Gastrocnemius medialis (tissue), 4 donors: ENCODE measurements at regions not wholly inside any gene's neighbourhood (a gene's known extent, or its start where the extent isn't known, plus 50 kb on each side); places are given as distances from the start of the nearest gene placed in this dataset.

ENCODE experiments used
- ATAC-seq, 2 donors: fragments of 150-250 bp; one replicate each; pipeline ENCODE4 v1.9.1; 2016
- DNase-seq, 2 donors: peaks; one replicate each; pipeline ENCODE4 v3.0.0-alpha.2; 2019
- H3K27ac ChIP-seq, 4 donors: fragments of 200-600 bp; sonication (generic); 1 replicate in 1 of 4; 2 replicates in 3 of 4; pipeline ENCODE4 v1.5.1; 2016 to 2018; ENCODE audit warnings: mild to moderate bottlenecking in 2 of 4, moderate library complexity in 1 of 4
- H3K27me3 ChIP-seq, 3 donors: fragments of 200-600 bp; sonication (generic) in 2 of 3; 1 replicate in 1 of 3; 2 replicates in 2 of 3; pipeline versions ENCODE4 v1.5.1 to v1.6.0; 2016 to 2019; ENCODE audit warnings: mild to moderate bottlenecking in 1 of 3, moderate library complexity in 1 of 3
- H3K36me3 ChIP-seq, 2 donors: fragments of 200-600 bp; sonication (generic) in 1 of 2; one replicate each; pipeline ENCODE4 v1.5.1; 2017 to 2018
- H3K4me1 ChIP-seq, 2 donors: fragments of 200-600 bp; sonication (generic) in 1 of 2; one replicate each; pipeline ENCODE4 v1.5.1; 2016 to 2017; ENCODE audit warnings: mild to moderate bottlenecking in 2 of 2
- H3K4me3 ChIP-seq, 4 donors: fragments of 200-600 bp; sonication (generic) in 3 of 4; 1 replicate in 1 of 4; 2 replicates in 3 of 4; pipeline ENCODE4 v1.5.1; 2016 to 2019; ENCODE audit warnings: mild to moderate bottlenecking in 2 of 4
- H3K9me3 ChIP-seq, 3 donors: fragments of 200-600 bp; sonication (generic) in 2 of 3; 1 replicate in 1 of 3; 2 replicates in 2 of 3; pipeline ENCODE4 v1.5.1; 2016 to 2019
- CTCF ChIP-seq, 5 experiments: fragments of 450-650 bp in 3 of 5; fragments of 200-600 bp in 2 of 5; sonication (generic) in 2 of 5; IDR thresholded peaks in 4 of 5; conservative IDR thresholded peaks in 1 of 5; 1 replicate in 4 of 5; 2 replicates in 1 of 5; pipeline ENCODE4 v1.5.1; 2016 to 2019; ENCODE audit warnings: antibody characterized with exemption in 5 of 5, mild to moderate bottlenecking in 3 of 5, moderate library complexity in 3 of 5
- POLR2A ChIP-seq, 2 donors: fragments of 450-650 bp; IDR thresholded peaks; one replicate each; pipeline ENCODE4 v1.6.1; 2017; ENCODE audit warnings: antibody characterized with exemption in 2 of 2, mild to moderate bottlenecking in 2 of 2, moderate library complexity in 2 of 2
- in situ Hi-C, 4 donors: fragments of 200-750 bp; cut with MboI; loops; one replicate each; pipeline versions ENCODE4 v1.15.0 to v1.8.0; 2017; ENCODE audit warnings: low sequenced_read_pairs in 4 of 4
- intact Hi-C: fragments of 100-400 bp; cut with DNase I; formaldehyde crosslinking; loops from one replicate; pipeline ENCODE4 v1.15.1; 2023; ENCODE audit warnings: low total_unique reads

GRCh38 chr18:22056950-22057349, 112.4 kb upstream of the GATA6 start:
- TF ChIP-seq CTCF (IDR thresholded peaks at IDR 0.05 in 4 of 5, conservative IDR thresholded peaks at IDR 0.05 in 1 of 5) (no peak), POLR2A (IDR thresholded peaks at IDR 0.05) (no peak)
- in situ Hi-C loops (loop anchor here in 1 of 4 donors (25.0 kb wide), 1 partner anchor 105 kb away; the partner anchor contains the start of gene GATA6), intact Hi-C loops (no loop called here)
- no peak overlapping the region for H3K27ac ChIP-seq
- no peaks in the 10 kb centered on the region for H3K27me3 ChIP-seq
- no peak overlapping the region for H3K4me3 ChIP-seq
- ATAC-seq (no peak), DNase-seq (no peak)
- no peaks in the 10 kb centered on the region for H3K9me3 ChIP-seq
- no peaks in the 10 kb centered on the region for H3K36me3 ChIP-seq
- H3K4me1 ChIP-seq, result no peaks in the 10 kb centered on the region

GRCh38 chr18:22057908-22058527, 111.4 kb upstream of the GATA6 start:
- no peak for ATAC-seq
- H3K9me3 ChIP-seq, result no peaks in the 10 kb centered on the region
- H3K27ac ChIP-seq, result no peak overlapping the region
- no peak overlapping the region for H3K4me3 ChIP-seq
- no peaks in the 10 kb centered on the region for H3K36me3 ChIP-seq
- intact Hi-C loops (no loop called here), in situ Hi-C loops (loop anchor here in 1 of 4 donors (25.0 kb wide), 1 partner anchor 104 kb away; the partner anchor contains the start of gene GATA6)
- DNase-seq, result no peak
- TF ChIP-seq CTCF (IDR thresholded peaks at IDR 0.05 in 4 of 5, conservative IDR thresholded peaks at IDR 0.05 in 1 of 5) (no peak), POLR2A (IDR thresholded peaks at IDR 0.05) (no peak)
- no peaks in the 10 kb centered on the region for H3K4me1 ChIP-seq
- no peaks in the 10 kb centered on the region for H3K27me3 ChIP-seq

- intact Hi-C loops (no loop called here), in situ Hi-C loops (loop anchor here in 1 of 4 donors (25.0 kb wide), 1 partner anchor 102 kb away; the partner anchor contains the start of gene GATA6)
These were observed 109.0 kb upstream of the GATA6 start for GRCh38 chr18:22060361-22060760.

GRCh38 chr18:22063102-22063501, 106.3 kb upstream of the GATA6 start:
- ATAC-seq (no peak), DNase-seq (no peak)
- H3K36me3 ChIP-seq, result no peaks in the 10 kb centered on the region
- H3K27ac ChIP-seq, result no peak overlapping the region
- TF ChIP-seq POLR2A (IDR thresholded peaks at IDR 0.05) (no peak), CTCF (IDR thresholded peaks at IDR 0.05 in 4 of 5, conservative IDR thresholded peaks at IDR 0.05 in 1 of 5) (no peak)
- intact Hi-C loops, result no loop called here
- no peaks in the 10 kb centered on the region for H3K4me1 ChIP-seq
- no peaks in the 10 kb centered on the region for H3K9me3 ChIP-seq
- in situ Hi-C loops, result loop anchor here in 1 of 4 donors (25.0 kb wide), 1 partner anchor 99 kb away; the partner anchor contains the start of gene GATA6
- H3K27me3 ChIP-seq, result no peaks in the 10 kb centered on the region
- H3K4me3 ChIP-seq, result no peak overlapping the region

More at GRCh38 chr18:22060361-22060760, 109.0 kb upstream of the GATA6 start:
- no peak for DNase-seq
- no peaks in the 10 kb centered on the region for H3K9me3 ChIP-seq
- no peak for ATAC-seq
- H3K27me3 ChIP-seq, result no peaks in the 10 kb centered on the region
- no peaks in the 10 kb centered on the region for H3K4me1 ChIP-seq
- no peaks in the 10 kb centered on the region for H3K36me3 ChIP-seq
- H3K4me3 ChIP-seq, result no peak overlapping the region
- TF ChIP-seq CTCF (IDR thresholded peaks at IDR 0.05 in 4 of 5, conservative IDR thresholded peaks at IDR 0.05 in 1 of 5) (no peak), POLR2A (IDR thresholded peaks at IDR 0.05) (no peak)
- H3K27ac ChIP-seq, result no peak overlapping the region
